ENCODE measurements at regions not wholly inside any gene's neighbourhood (a gene's known extent, or its start where the extent isn't known, plus 50 kb on each side); places are given as distances from the start of the nearest gene placed in this dataset.

- DNase-seq (ENCODE audit: low spot score) = no peak
- no peaks in the 10 kb centered on the region for H3K27me3 ChIP-seq
- H3K9me3 ChIP-seq = no peaks in the 10 kb centered on the region
- no peaks in the 10 kb centered on the region for H3K36me3 ChIP-seq
- no peak overlapping the region for H3K27ac ChIP-seq
- H3K4me3 ChIP-seq = no peak overlapping the region
- H3K4me1 ChIP-seq = no peaks in the 10 kb centered on the region
- TF ChIP-seq CTCF (IDR thresholded peaks at IDR 0.05) = no peak
Measured at GRCh38 chr22:49349841-49350381, 477.8 kb downstream of the BRD1 start.

GRCh38 chr22:49349181-49349835 is 478.4 kb downstream of the BRD1 start:
- H3K4me3 ChIP-seq = no peak overlapping the region
- TF ChIP-seq CTCF (IDR thresholded peaks at IDR 0.05) = no peak
- H3K27me3 ChIP-seq = no peaks in the 10 kb centered on the region

GRCh38 chr22:49348631-49349030 is 479.0 kb downstream of the BRD1 start:
- no peak overlapping the region for H3K4me3 ChIP-seq
- H3K27ac ChIP-seq = no peak overlapping the region
- no peaks in the 10 kb centered on the region for H3K27me3 ChIP-seq
- H3K9me3 ChIP-seq = no peaks in the 10 kb centered on the region
- no peaks in the 10 kb centered on the region for H3K4me1 ChIP-seq
- TF ChIP-seq CTCF (IDR thresholded peaks at IDR 0.05) = no peak
- DNase-seq (ENCODE audit: low spot score) = no peak
- no peaks in the 10 kb centered on the region for H3K36me3 ChIP-seq

More at GRCh38 chr22:49349181-49349835, 478.4 kb downstream of the BRD1 start:
- H3K27ac ChIP-seq = no peak overlapping the region
- no peaks in the 10 kb centered on the region for H3K36me3 ChIP-seq
- DNase-seq (ENCODE audit: low spot score) = no peak
- H3K9me3 ChIP-seq = no peaks in the 10 kb centered on the region
- no peaks in the 10 kb centered on the region for H3K4me1 ChIP-seq

GRCh38 chr22:49347376-49347775 is 480.3 kb downstream of the BRD1 start:
- no peaks in the 10 kb centered on the region for H3K27me3 ChIP-seq
- H3K4me3 ChIP-seq = no peak overlapping the region
- H3K36me3 ChIP-seq = no peaks in the 10 kb centered on the region
- no peak for TF ChIP-seq CTCF (IDR thresholded peaks at IDR 0.05)
- no peak for DNase-seq (ENCODE audit: low spot score)
- no peaks in the 10 kb centered on the region for H3K4me1 ChIP-seq
- no peak overlapping the region for H3K27ac ChIP-seq
- H3K9me3 ChIP-seq = no peaks in the 10 kb centered on the region

- Histone ChIP-seq H3K27ac (no peak overlapping the region), H3K36me3 (no peaks in the 10 kb centered on the region), H3K27me3 (no peaks in the 10 kb centered on the region), H3K4me3 (no peak overlapping the region), H3K9me3 (no peaks in the 10 kb centered on the region), H3K4me1 (no peaks in the 10 kb centered on the region)
- DNase-seq (ENCODE audit: low spot score) = no peak
- no peak for TF ChIP-seq CTCF (IDR thresholded peaks at IDR 0.05)
Measured at GRCh38 chr22:49345896-49346295, 481.8 kb downstream of the BRD1 start.

GRCh38 chr22:49344656-49345055 is 483.0 kb downstream of the BRD1 start:
- Histone ChIP-seq H3K36me3 (no peaks in the 10 kb centered on the region), H3K27ac (no peak overlapping the region), H3K9me3 (no peaks in the 10 kb centered on the region), H3K27me3 (no peaks in the 10 kb centered on the region), H3K4me3 (no peak overlapping the region), H3K4me1 (no peaks in the 10 kb centered on the region)
- no peak for DNase-seq (ENCODE audit: low spot score)
- no peak for TF ChIP-seq CTCF (IDR thresholded peaks at IDR 0.05)

Measured in right atrium auricular region (tissue), 2 donors.